ENCODE measurements at regions not wholly inside any gene's neighbourhood (a gene's known extent, or its start where the extent isn't known, plus 50 kb on each side); places are given as distances from the start of the nearest gene placed in this dataset.
"Not testable (repeated sequence)": the region's sequence is repeated elsewhere in the genome, so short reads cannot be mapped to it uniquely, and the experiment has no call there.

DNA sequence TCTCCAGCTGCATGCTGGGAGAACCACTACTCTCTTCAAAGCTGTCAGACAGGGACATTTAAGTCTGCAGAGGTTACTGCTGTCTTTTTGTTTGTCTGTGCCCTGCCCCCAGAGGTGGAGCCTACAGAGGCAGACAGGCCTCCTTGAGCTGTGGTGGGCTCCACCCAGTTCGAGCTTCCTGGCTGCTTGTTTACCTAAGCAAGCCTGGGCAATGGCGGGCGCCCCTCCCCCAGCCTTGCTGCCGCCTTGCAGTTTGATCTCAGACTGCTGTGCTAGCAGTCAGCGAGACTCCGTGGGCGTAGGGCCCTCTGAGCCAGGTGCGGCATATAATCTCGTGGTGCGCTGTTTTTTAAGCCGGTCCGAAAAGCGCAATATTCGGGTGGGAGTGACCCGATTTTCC lies 215.0 kb downstream of the STIM2 start:
- not testable (repeated sequence) for H3K4me3 ChIP-seq (ENCODE audit: low read length in 2 of 2); H3K27me3 ChIP-seq (ENCODE audit: control insufficient read depth in 1 of 2, insufficient read depth in 2 of 2, low read length in 2 of 2); H3K9me3 ChIP-seq (ENCODE audit: control insufficient read depth in 2 of 2, low read length in 2 of 2); H3K9ac ChIP-seq (ENCODE audit: low read length in 2 of 2); H3K36me3 ChIP-seq (ENCODE audit: control insufficient read depth in 2 of 2, insufficient read depth in 2 of 2, low read length in 2 of 2); H3K4me1 ChIP-seq (ENCODE audit: control insufficient read depth, insufficient read depth, low read length); H3K27ac ChIP-seq (ENCODE audit: low read length)

DNA sequence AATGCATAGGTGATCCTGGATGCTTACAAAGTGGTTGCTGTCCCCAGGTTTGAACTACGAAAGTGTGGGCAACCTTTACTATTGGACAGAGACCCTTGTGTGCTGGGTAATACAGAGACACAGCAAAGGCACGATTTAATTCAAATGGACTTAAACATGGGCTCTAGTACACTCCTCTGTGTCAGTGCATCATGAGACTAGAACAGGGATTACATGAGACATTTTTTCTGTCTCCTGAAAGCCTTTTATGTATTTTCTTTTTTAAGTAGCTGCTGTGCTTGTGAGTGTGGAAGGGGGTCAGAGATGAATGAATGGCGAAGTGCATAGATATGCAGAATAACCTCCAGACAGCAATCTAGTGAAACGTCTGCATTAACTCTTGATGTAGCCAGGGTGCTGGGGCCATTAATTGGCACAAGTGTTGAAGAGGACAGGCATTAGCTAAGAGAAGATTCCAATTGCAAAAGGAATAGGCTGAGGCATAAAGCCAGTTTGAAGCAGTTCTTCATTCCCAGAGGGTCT lies 218.4 kb downstream of the STIM2 start:
- H3K4me3 ChIP-seq (ENCODE audit: low read length in 2 of 2): no peak overlapping the region
- H3K27ac ChIP-seq (ENCODE audit: low read length): no peak overlapping the region
- peaks cover 0 to 6% of the 10 kb centered on the region in 2 donors for H3K27me3 ChIP-seq (ENCODE audit: control insufficient read depth in 1 of 2, insufficient read depth in 2 of 2, low read length in 2 of 2)
- no peaks in the 10 kb centered on the region for H3K36me3 ChIP-seq (ENCODE audit: control insufficient read depth in 2 of 2, insufficient read depth in 2 of 2, low read length in 2 of 2)
- no peaks in the 10 kb centered on the region for H3K4me1 ChIP-seq (ENCODE audit: control insufficient read depth, insufficient read depth, low read length)
- peaks cover 0 to 6% of the 10 kb centered on the region in 2 donors for H3K9me3 ChIP-seq (ENCODE audit: control insufficient read depth in 2 of 2, low read length in 2 of 2)
- no peak overlapping the region for H3K9ac ChIP-seq (ENCODE audit: low read length in 2 of 2)

DNA sequence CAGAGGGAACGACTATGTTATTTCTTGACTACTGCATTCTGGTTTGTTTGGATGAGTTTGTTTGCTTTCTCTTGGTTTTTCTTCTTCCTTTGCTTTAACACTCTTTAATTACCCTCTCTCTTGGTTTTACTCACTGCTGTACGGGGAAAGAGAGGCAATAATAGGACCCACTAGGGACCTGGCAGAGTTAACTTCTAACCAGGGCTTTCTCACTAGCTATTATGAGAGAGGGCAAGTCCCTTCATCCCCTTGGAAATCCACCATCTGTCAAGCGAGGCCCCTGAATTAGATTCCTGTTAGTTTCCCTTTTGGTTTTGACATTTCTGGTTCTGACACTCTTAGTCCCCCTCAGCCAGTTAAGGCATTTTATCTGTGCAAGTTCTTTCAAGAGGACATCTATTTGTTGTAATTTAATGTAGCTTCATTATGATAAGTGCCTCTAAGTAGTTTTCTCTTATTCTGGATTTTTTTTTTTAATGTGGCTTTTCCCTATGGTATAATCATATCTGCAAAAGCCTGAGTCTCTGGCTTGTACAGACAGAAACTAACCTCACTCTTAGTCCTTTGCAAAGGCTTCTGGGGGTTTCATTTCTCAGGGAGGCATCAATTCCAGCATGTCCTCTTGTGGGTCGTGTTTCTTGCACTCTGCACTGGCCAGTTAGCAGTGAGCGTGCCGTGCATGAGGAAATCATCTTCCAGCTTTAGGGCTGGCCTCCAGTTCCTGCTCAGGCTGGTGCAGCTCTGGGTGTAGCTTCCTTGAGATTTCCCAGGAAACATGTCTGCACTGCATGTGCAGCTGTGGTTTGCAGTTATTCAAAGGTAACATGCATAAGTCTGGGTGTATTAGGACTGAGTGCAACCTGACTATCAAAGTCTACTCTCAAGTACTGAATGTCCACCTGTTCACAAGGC lies 221.3 kb downstream of the STIM2 start:
- Histone ChIP-seq H3K27me3 (ENCODE audit: control insufficient read depth in 1 of 2, insufficient read depth in 2 of 2, low read length in 2 of 2) (peaks cover 13 to 25% of the 10 kb centered on the region in 2 donors), H3K27ac (ENCODE audit: low read length) (no peak overlapping the region), H3K9me3 (ENCODE audit: control insufficient read depth in 2 of 2, low read length in 2 of 2) (peaks cover 0 to 6% of the 10 kb centered on the region in 2 donors), H3K4me1 (ENCODE audit: control insufficient read depth, insufficient read depth, low read length) (no peaks in the 10 kb centered on the region), H3K4me3 (ENCODE audit: low read length in 2 of 2) (no peak overlapping the region), H3K9ac (ENCODE audit: low read length in 2 of 2) (no peak overlapping the region), H3K36me3 (ENCODE audit: control insufficient read depth in 2 of 2, insufficient read depth in 2 of 2, low read length in 2 of 2) (no peaks in the 10 kb centered on the region)

DNA sequence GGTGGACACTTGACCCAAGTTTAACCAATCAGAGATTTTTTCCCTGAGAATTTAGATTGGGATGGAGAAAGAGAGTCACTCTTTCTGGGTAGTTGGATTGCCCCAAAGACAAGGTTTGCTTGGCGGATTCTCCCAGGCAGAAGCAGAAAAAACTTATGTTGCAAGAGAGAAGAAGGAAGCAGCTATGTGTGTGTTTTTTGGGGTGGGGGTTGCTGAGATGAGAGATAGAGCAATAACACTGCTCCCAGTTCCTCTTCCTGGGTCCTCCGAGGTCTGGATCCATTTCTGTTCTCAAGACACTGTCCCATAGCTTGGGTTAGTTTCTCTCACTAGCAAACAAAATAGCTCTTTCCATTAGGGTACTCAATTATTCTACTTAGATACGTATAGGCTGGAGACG lies 222.1 kb downstream of the STIM2 start:
- no peak overlapping the region for H3K9ac ChIP-seq (ENCODE audit: low read length in 2 of 2)
- no peak overlapping the region for H3K4me3 ChIP-seq (ENCODE audit: low read length in 2 of 2)
- H3K27me3 ChIP-seq (ENCODE audit: control insufficient read depth in 1 of 2, insufficient read depth in 2 of 2, low read length in 2 of 2): peaks cover 14 to 25% of the 10 kb centered on the region in 2 donors
- no peaks in the 10 kb centered on the region for H3K4me1 ChIP-seq (ENCODE audit: control insufficient read depth, insufficient read depth, low read length)
- H3K36me3 ChIP-seq (ENCODE audit: control insufficient read depth in 2 of 2, insufficient read depth in 2 of 2, low read length in 2 of 2): no peaks in the 10 kb centered on the region
- no peak overlapping the region for H3K27ac ChIP-seq (ENCODE audit: low read length)
- H3K9me3 ChIP-seq (ENCODE audit: control insufficient read depth in 2 of 2, low read length in 2 of 2): peaks cover 0 to 5% of the 10 kb centered on the region in 2 donors

DNA sequence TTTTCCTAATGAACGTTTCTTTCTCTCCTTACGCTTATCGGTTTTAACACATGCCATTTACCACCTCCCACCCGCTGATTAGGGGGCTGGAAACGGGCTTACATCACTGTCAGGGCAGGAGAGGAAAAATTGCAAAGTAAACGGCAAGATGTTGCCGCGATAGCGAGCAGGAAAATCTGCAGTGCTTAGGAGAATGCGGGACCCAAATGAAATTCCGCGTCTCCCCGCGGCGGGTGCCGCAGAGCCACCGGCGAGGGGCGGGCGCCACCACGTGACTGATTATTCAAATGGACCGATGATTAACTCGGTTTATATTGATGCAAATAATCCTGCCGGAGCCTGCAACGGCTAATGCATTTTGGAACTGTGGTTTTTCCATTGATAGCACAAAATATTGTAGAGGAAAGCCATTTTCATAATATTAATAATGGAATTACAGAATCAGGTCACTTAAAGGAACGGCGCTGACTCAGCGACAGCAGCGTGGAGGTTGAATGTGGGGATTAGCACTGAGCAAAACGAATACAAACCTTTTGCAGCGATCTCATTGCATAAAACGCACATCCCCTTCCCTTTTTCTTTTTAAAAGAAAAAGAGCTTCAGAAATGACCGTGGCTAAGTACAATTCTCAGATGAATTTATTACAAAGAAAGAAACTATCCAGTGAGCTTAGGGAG lies 224.2 kb downstream of the STIM2 start:
- Histone ChIP-seq H3K36me3 (ENCODE audit: control insufficient read depth in 2 of 2, insufficient read depth in 2 of 2, low read length in 2 of 2) (no peaks in the 10 kb centered on the region), H3K27me3 (ENCODE audit: control insufficient read depth in 1 of 2, insufficient read depth in 2 of 2, low read length in 2 of 2) (peaks cover 17 to 25% of the 10 kb centered on the region in 2 donors), H3K9ac (ENCODE audit: low read length in 2 of 2) (no peak overlapping the region), H3K4me1 (ENCODE audit: control insufficient read depth, insufficient read depth, low read length) (no peaks in the 10 kb centered on the region), H3K9me3 (ENCODE audit: control insufficient read depth in 2 of 2, low read length in 2 of 2) (no peaks in the 10 kb centered on the region), H3K4me3 (ENCODE audit: low read length in 2 of 2) (peak overlapping the region; percentile 53 to 60), H3K27ac (ENCODE audit: low read length) (no peak overlapping the region)

DNA sequence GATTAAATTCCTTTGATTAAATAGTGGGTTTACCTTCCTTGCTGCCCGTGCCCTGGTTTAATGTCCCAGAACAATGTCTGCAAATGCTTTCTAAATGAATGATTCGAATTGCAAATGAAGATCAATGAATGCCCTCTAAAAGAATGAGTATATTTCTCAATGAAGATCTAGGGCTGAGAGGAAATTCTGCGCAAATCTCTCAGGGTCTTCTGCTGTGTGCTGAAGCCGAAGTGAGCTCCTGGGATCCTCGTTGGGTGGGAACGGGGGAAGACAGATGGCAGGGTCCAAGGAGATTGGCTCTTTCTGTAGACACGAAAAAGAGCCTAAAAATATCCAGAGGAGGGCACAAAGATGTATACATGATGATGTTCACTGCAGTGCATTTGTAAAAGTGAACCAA lies 224.8 kb downstream of the STIM2 start:
- peak overlapping the region; percentile 53 to 60 for H3K4me3 ChIP-seq (ENCODE audit: low read length in 2 of 2)
- peaks cover 19 to 25% of the 10 kb centered on the region in 2 donors for H3K27me3 ChIP-seq (ENCODE audit: control insufficient read depth in 1 of 2, insufficient read depth in 2 of 2, low read length in 2 of 2)
- H3K4me1 ChIP-seq (ENCODE audit: control insufficient read depth, insufficient read depth, low read length): no peaks in the 10 kb centered on the region
- H3K9ac ChIP-seq (ENCODE audit: low read length in 2 of 2): no peak overlapping the region
- H3K36me3 ChIP-seq (ENCODE audit: control insufficient read depth in 2 of 2, insufficient read depth in 2 of 2, low read length in 2 of 2): no peaks in the 10 kb centered on the region
- H3K9me3 ChIP-seq (ENCODE audit: control insufficient read depth in 2 of 2, low read length in 2 of 2): no peaks in the 10 kb centered on the region
- no peak overlapping the region for H3K27ac ChIP-seq (ENCODE audit: low read length)

DNA sequence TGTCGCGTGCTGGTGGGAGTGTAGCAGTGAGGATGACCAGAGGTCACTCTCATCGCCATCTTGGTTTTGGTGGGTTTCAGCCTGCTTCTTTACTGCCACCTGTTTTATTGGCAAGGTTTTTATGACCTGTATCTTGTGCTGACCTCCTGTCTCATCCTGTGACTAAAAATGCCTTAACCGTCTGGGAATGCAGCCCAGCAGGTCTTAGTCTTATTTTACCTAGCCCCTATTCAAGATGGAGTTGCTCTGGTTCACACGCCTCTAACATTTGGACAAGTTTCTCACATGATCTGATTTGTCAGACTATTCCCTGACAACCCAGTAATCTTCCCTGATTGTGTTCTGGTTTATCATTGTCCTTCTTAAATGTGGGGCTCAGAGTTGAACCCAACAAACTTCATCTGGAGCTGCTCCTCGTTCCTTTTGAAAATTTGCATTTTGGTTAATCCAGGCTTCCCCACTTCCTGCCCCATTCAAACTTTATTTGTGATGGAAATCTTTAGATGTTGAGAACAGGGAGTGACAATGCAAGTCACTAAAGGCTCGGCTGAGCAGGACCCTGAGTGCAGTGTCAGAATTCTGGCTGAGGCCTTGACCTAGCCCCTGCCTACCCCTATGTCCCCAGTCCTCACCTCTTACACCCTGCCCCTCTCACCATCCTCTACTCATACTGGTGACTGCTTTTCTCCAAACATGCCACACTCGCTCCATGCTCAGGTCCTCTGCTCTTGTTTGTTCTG lies 226.8 kb downstream of the STIM2 start:
- H3K36me3 ChIP-seq (ENCODE audit: control insufficient read depth in 2 of 2, insufficient read depth in 2 of 2, low read length in 2 of 2): no peaks in the 10 kb centered on the region
- H3K9me3 ChIP-seq (ENCODE audit: control insufficient read depth in 2 of 2, low read length in 2 of 2): no peaks in the 10 kb centered on the region
- no peak overlapping the region for H3K27ac ChIP-seq (ENCODE audit: low read length)
- H3K9ac ChIP-seq (ENCODE audit: low read length in 2 of 2): no peak overlapping the region
- no peak overlapping the region for H3K4me3 ChIP-seq (ENCODE audit: low read length in 2 of 2)
- no peaks in the 10 kb centered on the region for H3K4me1 ChIP-seq (ENCODE audit: control insufficient read depth, insufficient read depth, low read length)
- peaks cover 19 to 25% of the 10 kb centered on the region in 2 donors for H3K27me3 ChIP-seq (ENCODE audit: control insufficient read depth in 1 of 2, insufficient read depth in 2 of 2, low read length in 2 of 2)

DNA sequence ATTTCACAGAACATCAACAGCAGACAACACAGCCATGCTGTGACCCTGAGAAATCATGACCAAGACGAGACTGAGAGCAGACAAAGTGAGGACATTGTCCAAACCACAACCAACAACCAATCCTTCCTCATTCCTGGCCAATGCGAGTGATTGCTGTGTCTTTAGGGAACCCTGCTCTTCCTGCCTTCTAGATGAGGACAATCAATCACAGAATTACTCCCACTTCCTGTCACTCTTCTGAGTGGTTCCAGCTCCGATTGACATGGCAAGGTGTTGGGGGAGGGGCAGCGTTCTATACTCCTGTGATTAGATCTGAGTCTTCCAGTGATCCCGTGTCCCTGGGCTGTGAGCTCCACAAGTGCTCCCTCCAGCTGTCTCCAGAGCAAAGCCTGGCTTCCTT lies 227.8 kb downstream of the STIM2 start:
- Histone ChIP-seq H3K36me3 (ENCODE audit: control insufficient read depth in 2 of 2, insufficient read depth in 2 of 2, low read length in 2 of 2) (no peaks in the 10 kb centered on the region), H3K27ac (ENCODE audit: low read length) (no peak overlapping the region), H3K4me1 (ENCODE audit: control insufficient read depth, insufficient read depth, low read length) (no peaks in the 10 kb centered on the region), H3K27me3 (ENCODE audit: control insufficient read depth in 1 of 2, insufficient read depth in 2 of 2, low read length in 2 of 2) (peaks cover 17 to 25% of the 10 kb centered on the region in 2 donors), H3K4me3 (ENCODE audit: low read length in 2 of 2) (no peak overlapping the region), H3K9me3 (ENCODE audit: control insufficient read depth in 2 of 2, low read length in 2 of 2) (no peaks in the 10 kb centered on the region), H3K9ac (ENCODE audit: low read length in 2 of 2) (no peak overlapping the region)

DNA sequence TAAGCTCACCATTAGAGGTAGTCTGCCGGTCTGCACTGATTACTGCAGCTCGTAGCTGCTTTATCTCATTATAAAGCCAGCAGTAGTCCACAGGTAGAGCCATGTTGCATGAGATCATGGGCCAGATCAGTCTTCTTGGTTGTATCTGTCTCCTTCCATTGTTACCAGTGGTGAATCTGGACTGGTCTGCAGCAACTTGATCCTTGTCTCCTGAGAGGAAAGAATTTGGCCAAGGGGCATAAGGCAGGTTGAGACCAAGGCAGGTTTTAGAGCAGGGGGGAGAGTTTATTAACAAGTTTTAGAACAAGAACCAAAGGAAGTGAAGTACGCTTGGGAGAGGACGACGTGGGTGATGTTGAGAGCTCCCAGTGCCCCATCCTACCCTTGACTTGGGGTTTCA lies 228.5 kb downstream of the STIM2 start:
- no peak overlapping the region for H3K4me3 ChIP-seq (ENCODE audit: low read length in 2 of 2)
- no peaks in the 10 kb centered on the region for H3K9me3 ChIP-seq (ENCODE audit: control insufficient read depth in 2 of 2, low read length in 2 of 2)
- H3K4me1 ChIP-seq (ENCODE audit: control insufficient read depth, insufficient read depth, low read length): no peaks in the 10 kb centered on the region
- no peak overlapping the region for H3K9ac ChIP-seq (ENCODE audit: low read length in 2 of 2)
- H3K27me3 ChIP-seq (ENCODE audit: control insufficient read depth in 1 of 2, insufficient read depth in 2 of 2, low read length in 2 of 2): peaks cover 12 to 23% of the 10 kb centered on the region in 2 donors
- no peaks in the 10 kb centered on the region for H3K36me3 ChIP-seq (ENCODE audit: control insufficient read depth in 2 of 2, insufficient read depth in 2 of 2, low read length in 2 of 2)
- no peak overlapping the region for H3K27ac ChIP-seq (ENCODE audit: low read length)

DNA sequence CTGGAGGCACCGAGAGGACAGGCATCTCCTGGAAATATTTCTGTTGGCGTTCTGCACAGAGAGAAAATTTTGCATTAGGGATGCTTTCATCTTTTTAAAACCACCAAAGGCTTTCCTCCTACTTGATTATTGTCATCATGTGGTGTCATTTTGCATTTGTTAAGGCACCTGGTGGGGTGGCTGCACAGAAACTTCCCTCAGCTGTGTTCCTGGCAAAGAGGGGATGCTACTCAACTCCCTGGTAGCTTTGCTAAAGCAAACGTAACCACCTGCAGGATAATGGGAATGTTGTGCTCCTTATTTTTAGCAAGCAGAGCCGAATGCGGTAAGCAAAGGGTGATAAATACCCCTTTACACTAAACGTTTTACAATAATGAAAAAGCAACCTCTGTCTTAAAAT lies 229.8 kb downstream of the STIM2 start:
- Histone ChIP-seq H3K9ac (ENCODE audit: low read length in 2 of 2) (no peak overlapping the region), H3K27ac (ENCODE audit: low read length) (no peak overlapping the region), H3K27me3 (ENCODE audit: control insufficient read depth in 1 of 2, insufficient read depth in 2 of 2, low read length in 2 of 2) (peaks cover 10 to 15% of the 10 kb centered on the region in 2 donors), H3K36me3 (ENCODE audit: control insufficient read depth in 2 of 2, insufficient read depth in 2 of 2, low read length in 2 of 2) (no peaks in the 10 kb centered on the region), H3K4me1 (ENCODE audit: control insufficient read depth, insufficient read depth, low read length) (no peaks in the 10 kb centered on the region), H3K4me3 (ENCODE audit: low read length in 2 of 2) (no peak overlapping the region), H3K9me3 (ENCODE audit: control insufficient read depth in 2 of 2, low read length in 2 of 2) (no peaks in the 10 kb centered on the region)
